ENCODE measurements at regions not wholly inside any gene's neighbourhood (a gene's known extent, or its start where the extent isn't known, plus 50 kb on each side); places are given as distances from the start of the nearest gene placed in this dataset.

- Histone ChIP-seq H3K9me3 (ENCODE audit: control insufficient read depth in 2 of 3, insufficient read depth in 1 of 3, low read length in 3 of 3) (no peaks in the 10 kb centered on the region), H3K4me3 (ENCODE audit: low read length in 3 of 3) (no peak overlapping the region), H3K4me1 (ENCODE audit: control insufficient read depth in 2 of 3, insufficient read depth in 2 of 3, low read depth in 1 of 3, low read length in 3 of 3) (no peaks in the 10 kb centered on the region), H3K27me3 (ENCODE audit: control insufficient read depth, insufficient read depth, low read length) (no peaks in the 10 kb centered on the region), H3K27ac (ENCODE audit: low read depth in 2 of 2, low read length in 2 of 2) (no peak overlapping the region), H3K36me3 (ENCODE audit: control insufficient read depth in 2 of 3, insufficient read depth in 3 of 3, low read length in 3 of 3) (no peaks in the 10 kb centered on the region), H3K9ac (ENCODE audit: low read length in 3 of 3) (no peak overlapping the region)
- DNase-seq = no peak
- intact Hi-C loops (cut with DNase I) = no loop called here
- no peak for FAIRE-seq
- no peak for TF ChIP-seq CTCF (IDR thresholded peaks at IDR 0.05; ENCODE audit: borderline replicate concordance, extremely low read depth, insufficient read depth)
Observed at GRCh38 chr2:61640406-61640805, 102.2 kb upstream of the XPO1 start.

GRCh38 chr2:61639721-61640120, 101.6 kb upstream of the XPO1 start:
- Histone ChIP-seq H3K4me3 (ENCODE audit: low read length in 3 of 3) (no peak overlapping the region), H3K9me3 (ENCODE audit: control insufficient read depth in 2 of 3, insufficient read depth in 1 of 3, low read length in 3 of 3) (no peaks in the 10 kb centered on the region), H3K4me1 (ENCODE audit: control insufficient read depth in 2 of 3, insufficient read depth in 2 of 3, low read depth in 1 of 3, low read length in 3 of 3) (no peaks in the 10 kb centered on the region), H3K9ac (ENCODE audit: low read length in 3 of 3) (no peak overlapping the region), H3K27ac (ENCODE audit: low read depth in 2 of 2, low read length in 2 of 2) (no peak overlapping the region), H3K36me3 (ENCODE audit: control insufficient read depth in 2 of 3, insufficient read depth in 3 of 3, low read length in 3 of 3) (no peaks in the 10 kb centered on the region), H3K27me3 (ENCODE audit: control insufficient read depth, insufficient read depth, low read length) (no peaks in the 10 kb centered on the region)
- intact Hi-C loops (cut with DNase I) = no loop called here
- TF ChIP-seq CTCF (IDR thresholded peaks at IDR 0.05; ENCODE audit: borderline replicate concordance, extremely low read depth, insufficient read depth) = no peak
- no peak for DNase-seq
- no peak for FAIRE-seq

GRCh38 chr2:61636686-61637085, 98.5 kb upstream of the XPO1 start:
- no peak overlapping the region for H3K9ac ChIP-seq (ENCODE audit: low read length in 3 of 3)
- no peaks in the 10 kb centered on the region for H3K4me1 ChIP-seq (ENCODE audit: control insufficient read depth in 2 of 3, insufficient read depth in 2 of 3, low read depth in 1 of 3, low read length in 3 of 3)
- FAIRE-seq (no peak), DNase-seq (no peak)
- no peak overlapping the region for H3K27ac ChIP-seq (ENCODE audit: low read depth in 2 of 2, low read length in 2 of 2)
- no peaks in the 10 kb centered on the region for H3K9me3 ChIP-seq (ENCODE audit: control insufficient read depth in 2 of 3, insufficient read depth in 1 of 3, low read length in 3 of 3)
- intact Hi-C loops (cut with DNase I) = no loop called here
- H3K4me3 ChIP-seq (ENCODE audit: low read length in 3 of 3) = no peak overlapping the region
- no peak for TF ChIP-seq CTCF (IDR thresholded peaks at IDR 0.05; ENCODE audit: borderline replicate concordance, extremely low read depth, insufficient read depth)
- no peaks in the 10 kb centered on the region for H3K27me3 ChIP-seq (ENCODE audit: control insufficient read depth, insufficient read depth, low read length)
- H3K36me3 ChIP-seq (ENCODE audit: control insufficient read depth in 2 of 3, insufficient read depth in 3 of 3, low read length in 3 of 3) = no peaks in the 10 kb centered on the region

GRCh38 chr2:61634512-61634911, 96.4 kb upstream of the XPO1 start:
- TF ChIP-seq CTCF (IDR thresholded peaks at IDR 0.05; ENCODE audit: borderline replicate concordance, extremely low read depth, insufficient read depth) = no peak
- H3K9ac ChIP-seq (ENCODE audit: low read length in 3 of 3) = no peak overlapping the region
- FAIRE-seq (no peak), DNase-seq (no peak)
- intact Hi-C loops (cut with DNase I) = no loop called here
- no peak overlapping the region for H3K4me3 ChIP-seq (ENCODE audit: low read length in 3 of 3)
- no peak overlapping the region for H3K27ac ChIP-seq (ENCODE audit: low read depth in 2 of 2, low read length in 2 of 2)
- no peaks in the 10 kb centered on the region for H3K4me1 ChIP-seq (ENCODE audit: control insufficient read depth in 2 of 3, insufficient read depth in 2 of 3, low read depth in 1 of 3, low read length in 3 of 3)
- H3K27me3 ChIP-seq (ENCODE audit: control insufficient read depth, insufficient read depth, low read length) = no peaks in the 10 kb centered on the region
- no peaks in the 10 kb centered on the region for H3K36me3 ChIP-seq (ENCODE audit: control insufficient read depth in 2 of 3, insufficient read depth in 3 of 3, low read length in 3 of 3)
- H3K9me3 ChIP-seq (ENCODE audit: control insufficient read depth in 2 of 3, insufficient read depth in 1 of 3, low read length in 3 of 3) = no peaks in the 10 kb centered on the region
